Esophagus squamous epithelium (tissue), 4 donors: ENCODE measurements at regions not wholly inside any gene's neighbourhood (a gene's known extent, or its start where the extent isn't known, plus 50 kb on each side); places are given as distances from the start of the nearest gene placed in this dataset.

Source experiments
- POLR2A ChIP-seq, 4 donors: fragments of 450-650 bp; IDR thresholded peaks; one replicate each; pipeline ENCODE4 v1.6.1; 2017; ENCODE audit warnings: antibody characterized with exemption in 4 of 4, mild to moderate bottlenecking in 4 of 4, moderate library complexity in 3 of 4
- TF ChIP-seq, protein P1 (sequence below), 6 experiments: fragments of 450-650 bp in 4 of 6; fragments of 200-600 bp in 2 of 6; sonication (generic) in 2 of 6; IDR thresholded peaks; one replicate each; pipeline ENCODE4 v1.5.1; 2016 to 2019; ENCODE audit warnings: antibody characterized with exemption in 6 of 6, mild to moderate bottlenecking in 4 of 6, moderate library complexity in 4 of 6

DNA sequence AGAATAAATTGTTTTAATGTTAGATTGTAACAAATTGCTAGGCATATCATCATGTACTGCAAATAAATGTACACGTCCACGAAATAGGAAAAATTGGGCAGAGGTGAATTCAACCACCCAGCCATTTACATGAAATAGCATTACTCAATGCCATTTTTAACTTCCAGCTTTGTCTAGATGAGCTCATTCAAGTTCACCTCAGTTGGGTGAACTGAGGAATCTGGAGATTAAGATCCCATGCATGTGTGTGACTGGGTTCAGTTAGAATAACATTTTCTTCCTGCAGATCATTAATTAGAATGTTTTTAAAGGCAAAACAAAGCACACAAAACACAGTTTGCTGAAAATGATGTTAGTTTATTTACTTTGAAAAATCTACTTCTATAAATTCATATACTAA, 767.8 kb upstream of the GOLIM4 start:
- no peak for TF ChIP-seq POLR2A (IDR thresholded peaks at IDR 0.05)
- TF ChIP-seq, protein P1, sequence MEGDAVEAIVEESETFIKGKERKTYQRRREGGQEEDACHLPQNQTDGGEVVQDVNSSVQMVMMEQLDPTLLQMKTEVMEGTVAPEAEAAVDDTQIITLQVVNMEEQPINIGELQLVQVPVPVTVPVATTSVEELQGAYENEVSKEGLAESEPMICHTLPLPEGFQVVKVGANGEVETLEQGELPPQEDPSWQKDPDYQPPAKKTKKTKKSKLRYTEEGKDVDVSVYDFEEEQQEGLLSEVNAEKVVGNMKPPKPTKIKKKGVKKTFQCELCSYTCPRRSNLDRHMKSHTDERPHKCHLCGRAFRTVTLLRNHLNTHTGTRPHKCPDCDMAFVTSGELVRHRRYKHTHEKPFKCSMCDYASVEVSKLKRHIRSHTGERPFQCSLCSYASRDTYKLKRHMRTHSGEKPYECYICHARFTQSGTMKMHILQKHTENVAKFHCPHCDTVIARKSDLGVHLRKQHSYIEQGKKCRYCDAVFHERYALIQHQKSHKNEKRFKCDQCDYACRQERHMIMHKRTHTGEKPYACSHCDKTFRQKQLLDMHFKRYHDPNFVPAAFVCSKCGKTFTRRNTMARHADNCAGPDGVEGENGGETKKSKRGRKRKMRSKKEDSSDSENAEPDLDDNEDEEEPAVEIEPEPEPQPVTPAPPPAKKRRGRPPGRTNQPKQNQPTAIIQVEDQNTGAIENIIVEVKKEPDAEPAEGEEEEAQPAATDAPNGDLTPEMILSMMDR (IDR thresholded peaks at IDR 0.05) = no peak
